HG03135 (cell line): ENCODE measurements at regions not wholly inside any gene's neighbourhood (a gene's known extent, or its start where the extent isn't known, plus 50 kb on each side); places are given as distances from the start of the nearest gene placed in this dataset.
"Not testable (repeated sequence)": the region's sequence is repeated elsewhere in the genome, so short reads cannot be mapped to it uniquely, and the experiment has no call there.

Experiments used
- ATAC-seq: cut with Tn5 transposase; IDR thresholded peaks from one replicate; pipeline ENCODE4 v1.9.1; 2021; ENCODE audit warnings: mild to moderate bottlenecking, moderate library complexity; ENCODE audit not compliant: unreplicated experiment

DNA sequence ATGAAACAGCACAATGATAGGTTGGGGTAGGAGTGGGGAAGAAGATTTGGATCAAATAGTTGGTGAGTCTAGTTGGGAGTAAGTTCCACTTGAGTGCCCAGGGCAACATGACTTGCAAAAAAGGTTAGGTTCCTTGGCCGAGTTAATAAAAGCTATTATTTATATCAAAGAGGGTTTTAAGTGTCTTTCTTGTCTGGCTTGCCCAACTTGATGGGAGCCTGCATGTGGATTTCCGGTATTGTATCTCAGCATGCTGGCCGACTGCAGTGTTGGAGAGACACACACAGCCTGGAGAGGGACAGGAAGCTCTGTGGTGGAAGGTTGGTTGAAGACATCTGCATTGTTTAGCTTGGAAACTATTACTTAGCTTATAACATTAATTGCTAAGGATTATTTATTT is 449.5 kb upstream of the TBL1XR1 start:
- peak; percentile 83 for ATAC-seq

DNA sequence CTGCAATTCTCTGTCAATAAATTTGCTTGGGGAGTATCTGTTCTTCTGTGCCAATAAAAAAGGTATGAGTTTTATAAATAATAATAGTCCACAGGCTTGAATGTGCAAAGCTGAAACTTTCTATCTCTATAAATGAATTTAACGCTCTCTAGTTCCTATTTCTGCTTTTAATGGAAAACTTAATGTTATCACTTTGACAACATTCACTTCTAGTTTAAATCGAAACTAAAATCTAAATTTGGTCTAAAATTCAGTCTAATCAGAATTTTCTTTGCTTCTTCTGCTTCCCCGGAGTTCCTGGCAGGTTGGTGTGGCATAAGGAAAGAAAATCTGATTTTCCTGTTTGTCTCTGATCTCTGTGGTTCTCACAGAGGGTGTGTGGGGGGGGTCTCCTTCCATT is 450.1 kb upstream of the TBL1XR1 start:
- ATAC-seq, result no peak

DNA sequence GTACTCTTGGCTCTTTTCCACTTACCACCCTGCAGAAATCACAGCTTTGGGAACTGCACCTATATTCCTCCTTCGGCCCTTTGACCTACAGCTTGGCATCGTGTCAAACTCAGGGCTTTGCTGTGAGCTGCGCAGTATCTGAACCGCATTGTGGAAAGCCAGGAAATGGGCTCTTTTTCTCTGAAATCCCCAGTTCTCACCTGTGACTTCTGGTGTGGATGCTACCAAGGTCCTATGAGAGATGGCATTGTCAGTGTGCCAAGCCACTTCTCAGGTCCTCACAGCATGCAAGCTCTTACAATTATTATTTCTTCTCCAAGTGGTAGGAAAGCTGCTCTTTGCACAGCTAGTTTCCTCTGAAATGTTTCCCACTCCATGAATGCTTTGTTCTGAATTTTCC is 450.6 kb upstream of the TBL1XR1 start:
- ATAC-seq, result no peak

DNA sequence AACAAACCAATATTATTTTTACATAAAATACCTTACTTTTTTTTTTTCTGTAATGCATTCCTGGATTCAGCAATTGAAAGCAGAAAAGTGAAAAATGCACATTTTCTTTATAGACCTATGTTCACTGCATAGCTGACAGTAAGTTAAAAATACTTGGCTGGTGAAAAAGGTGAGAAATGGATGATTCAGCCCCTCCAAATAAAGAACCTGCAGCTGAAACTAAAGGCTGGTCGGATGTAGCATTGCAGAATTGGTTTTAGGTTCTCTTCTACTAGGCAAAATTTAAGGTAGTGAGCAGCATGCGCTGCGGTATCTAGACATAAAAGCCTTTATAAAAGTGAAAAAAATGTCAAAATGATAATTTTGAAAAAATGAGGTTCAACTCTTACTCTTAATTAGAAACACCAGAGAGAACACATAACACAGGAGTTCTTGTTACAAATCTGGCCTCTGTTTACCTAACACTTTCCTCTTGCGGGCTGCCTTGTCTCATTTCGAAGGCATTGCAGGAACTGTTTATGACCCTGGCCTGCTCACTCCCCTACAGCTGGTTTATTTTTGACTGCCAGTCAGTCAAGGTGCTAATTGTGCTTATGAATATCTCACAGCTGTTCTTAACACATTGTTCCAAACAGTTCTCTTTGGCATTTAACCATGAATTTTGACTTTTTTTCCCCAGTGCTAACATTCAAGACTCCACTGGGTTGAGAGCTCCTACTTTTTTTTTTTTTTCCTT is 455.4 kb upstream of the TBL1XR1 start:
- no peak for ATAC-seq

DNA sequence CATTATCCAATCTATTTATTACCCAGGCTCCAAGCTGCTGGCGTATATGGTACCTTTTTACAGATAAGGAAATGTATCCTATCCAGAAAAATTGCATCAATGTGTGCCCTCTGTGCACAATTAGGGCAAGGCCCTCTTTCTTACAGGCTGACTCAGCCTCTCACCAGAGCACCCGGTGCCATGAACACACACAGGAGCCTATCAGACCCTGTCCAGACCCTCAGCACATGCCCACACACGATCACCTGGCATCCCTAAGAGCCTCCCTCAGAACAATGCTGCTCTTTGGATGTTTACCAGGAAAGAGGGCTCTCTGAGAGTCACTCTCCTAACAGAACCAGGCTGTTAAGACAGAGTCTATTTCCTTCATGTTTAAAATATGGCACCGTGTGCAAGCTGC is 460.0 kb upstream of the TBL1XR1 start:
- no peak for ATAC-seq

DNA sequence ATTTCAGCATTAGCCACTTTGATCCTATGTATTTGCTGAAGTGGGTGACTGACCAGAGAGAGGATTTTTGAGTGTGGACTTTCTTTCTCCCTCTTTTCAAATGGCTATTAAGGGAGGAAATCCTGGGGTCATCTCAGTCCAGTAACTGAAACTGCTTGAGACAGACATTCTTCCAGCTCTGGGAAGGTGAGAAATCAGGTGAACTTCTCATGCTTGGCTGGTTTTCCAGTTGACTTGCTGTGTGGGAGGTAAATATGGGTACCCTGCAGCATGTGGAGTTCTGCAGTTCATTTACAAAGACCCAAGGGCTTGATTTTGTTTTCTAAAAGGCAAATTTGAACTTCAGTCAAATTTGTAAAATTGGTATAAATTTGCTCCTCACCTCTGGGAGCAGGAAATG is 461.1 kb upstream of the TBL1XR1 start:
- no peak for ATAC-seq

DNA sequence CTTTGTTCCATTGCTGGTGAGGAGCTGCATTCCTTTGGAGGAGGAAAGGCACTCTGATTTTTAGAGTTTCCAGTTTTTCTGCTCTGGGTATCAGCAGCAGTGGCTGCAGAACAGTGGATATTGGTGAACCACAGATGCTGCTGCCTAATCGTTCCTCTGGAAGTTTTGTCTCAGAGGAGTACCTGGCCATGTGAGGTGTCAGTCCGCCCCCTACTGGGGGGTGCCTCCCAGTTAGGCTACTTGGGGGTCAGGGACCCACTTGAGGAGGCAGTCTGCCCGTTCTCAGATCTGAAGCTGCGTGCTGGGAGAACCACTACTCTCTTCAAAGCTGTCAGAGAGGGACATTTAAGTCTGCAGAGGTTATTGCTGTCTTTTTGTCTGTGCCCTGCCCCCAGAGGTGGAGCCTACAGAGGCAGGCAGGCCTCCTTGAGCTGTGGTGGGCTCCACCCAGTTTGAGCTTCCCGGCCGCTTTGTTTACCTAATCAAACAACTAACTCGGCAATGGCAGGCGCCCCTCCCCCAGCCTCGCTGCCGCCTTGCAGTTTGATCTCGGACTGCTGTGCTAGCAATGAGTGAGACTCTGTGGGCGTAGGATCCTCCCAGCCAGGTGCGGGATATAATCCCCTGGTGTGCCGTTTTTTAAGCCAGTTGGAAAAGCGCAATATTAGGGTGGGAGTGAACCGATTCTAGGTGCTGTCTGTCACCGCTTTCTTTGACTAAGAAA is 467.3 kb upstream of the TBL1XR1 start:
- ATAC-seq, result not testable (repeated sequence)

DNA sequence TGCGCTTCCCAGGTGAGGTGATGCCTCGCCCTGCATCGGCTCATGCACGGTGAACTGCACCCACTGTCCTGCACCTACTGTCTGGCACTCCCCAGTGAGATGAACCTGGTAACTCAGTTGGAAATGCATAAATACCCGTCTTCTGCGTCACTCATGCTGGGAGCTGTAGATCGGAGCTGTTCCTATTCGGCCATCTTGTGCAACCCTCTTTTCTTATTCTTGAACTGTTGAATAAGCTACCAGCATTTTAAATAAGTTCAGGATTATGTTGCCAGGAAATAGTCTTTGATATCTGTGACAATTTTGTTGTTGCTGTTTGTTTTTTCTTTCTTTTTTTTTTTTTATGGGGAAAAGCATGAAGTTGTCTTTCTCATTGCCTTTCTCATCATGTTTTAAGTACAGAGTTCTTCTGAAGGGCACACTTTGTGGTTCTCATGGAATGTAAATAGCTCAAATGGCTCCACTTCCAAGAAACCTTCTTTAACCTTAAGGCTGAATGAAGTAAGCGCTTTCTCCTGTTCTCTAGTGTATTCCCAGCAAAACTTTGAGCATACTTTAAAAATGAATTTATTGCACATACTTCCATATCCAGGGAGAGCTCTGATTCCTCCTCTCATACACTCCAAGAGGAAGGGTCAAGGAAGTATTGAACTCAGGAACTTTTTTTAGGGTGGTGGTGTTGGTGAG is 468.0 kb upstream of the TBL1XR1 start:
- no peak for ATAC-seq

DNA sequence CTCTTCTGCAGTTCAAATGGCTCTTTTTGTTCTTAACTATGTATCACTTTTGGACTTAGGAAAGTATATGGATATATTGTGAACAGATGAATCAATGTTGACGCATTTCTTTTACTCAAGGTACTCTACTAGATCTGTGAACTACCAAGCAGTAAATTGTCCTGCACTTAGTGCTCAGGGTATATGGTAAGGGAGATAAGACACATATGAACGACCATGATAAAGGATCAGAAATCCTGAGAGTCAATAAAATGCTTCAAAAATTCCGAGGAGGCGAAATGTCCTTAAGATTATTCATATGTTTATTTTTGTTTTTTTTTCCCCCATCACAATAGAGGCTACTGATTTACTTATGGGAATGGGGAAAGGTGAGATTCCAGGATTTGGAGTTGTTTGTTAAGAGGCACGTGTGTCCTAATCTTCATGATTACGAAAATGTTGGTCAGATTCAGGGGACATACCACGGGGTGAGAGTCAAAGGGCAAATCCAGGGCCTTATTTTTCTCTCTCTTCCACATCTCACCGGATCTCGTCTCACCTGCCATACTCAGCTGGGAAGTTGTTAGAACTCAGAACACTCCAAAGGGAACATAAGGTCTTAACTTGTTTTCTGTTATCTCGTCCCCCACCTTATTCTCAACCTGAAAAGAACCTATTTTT is 475.1 kb upstream of the TBL1XR1 start:
- no peak for ATAC-seq

DNA sequence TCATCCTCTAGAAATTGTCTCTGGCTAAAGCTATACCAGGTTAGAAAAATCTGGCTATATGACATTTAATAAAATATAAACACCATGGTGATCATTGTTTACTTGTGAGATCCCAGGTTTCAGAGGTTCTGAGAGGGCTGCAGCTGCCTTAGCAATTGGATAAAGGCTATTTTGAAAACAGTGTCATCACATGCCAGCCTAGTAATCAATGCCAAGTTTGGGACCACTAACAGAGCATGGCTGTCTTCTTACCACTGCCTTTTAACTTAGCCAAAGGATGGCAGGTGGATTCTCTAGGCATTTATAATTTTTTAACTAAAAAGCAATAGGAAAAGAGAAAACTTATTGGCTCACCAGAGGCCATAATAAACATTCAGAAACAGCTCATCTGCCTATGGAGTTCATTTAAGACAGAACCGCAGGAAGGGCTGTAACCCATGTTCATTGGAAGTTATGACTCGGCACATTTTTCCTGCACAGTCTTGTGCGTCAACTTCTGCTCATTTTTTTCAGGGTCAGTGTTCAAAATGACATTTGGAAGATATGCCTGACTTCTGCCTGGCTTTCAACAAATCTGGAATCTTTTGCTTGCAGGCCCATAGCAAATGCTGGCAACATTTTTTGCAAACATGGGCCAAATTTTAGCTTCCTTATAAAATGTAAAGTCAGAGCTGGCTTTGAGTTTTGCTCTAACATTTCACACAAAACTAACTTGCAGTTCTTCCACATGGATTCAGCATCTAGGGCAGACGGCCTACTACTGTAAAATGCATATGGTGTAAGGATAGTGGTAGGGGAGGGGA is 476.0 kb upstream of the TBL1XR1 start:
- no peak for ATAC-seq

DNA sequence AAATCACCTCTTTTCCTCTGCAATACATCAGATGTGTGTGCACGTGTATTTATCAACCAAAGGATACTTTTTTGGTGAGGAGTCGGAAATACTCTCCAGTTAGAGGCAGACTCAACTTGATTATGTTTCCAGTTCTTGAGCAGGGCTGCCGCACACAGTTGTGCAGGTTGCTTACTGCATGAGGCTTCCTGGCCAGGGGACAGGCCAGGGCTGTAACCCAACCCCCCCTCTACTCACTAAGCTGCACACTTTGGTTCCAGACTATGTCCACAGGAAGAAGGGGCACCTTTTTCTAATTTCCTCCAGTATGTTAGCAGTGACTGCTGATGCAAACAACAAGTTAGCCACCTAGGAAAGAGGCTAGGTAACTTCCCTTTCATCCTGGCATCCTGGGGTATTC is 476.9 kb upstream of the TBL1XR1 start:
- no peak for ATAC-seq

DNA sequence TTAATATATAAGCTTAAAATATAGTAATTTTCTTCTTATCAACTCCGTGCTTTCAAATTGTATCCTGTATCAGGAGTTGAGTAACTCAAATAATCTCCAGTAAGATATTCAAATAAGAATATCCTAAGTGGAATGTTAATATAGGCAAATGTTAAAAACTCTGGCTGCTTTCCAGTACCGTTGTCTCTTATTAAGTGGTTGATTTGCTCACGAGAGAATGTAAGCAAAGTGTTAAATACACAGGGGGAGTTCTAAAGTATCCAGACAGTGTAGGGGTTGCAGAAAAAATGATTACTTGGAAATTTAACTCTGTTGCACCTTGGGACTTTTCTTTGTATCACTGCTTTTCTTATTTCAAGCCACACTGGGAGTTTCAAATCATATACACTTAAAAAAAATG is 478.9 kb upstream of the TBL1XR1 start:
- ATAC-seq, result no peak

DNA sequence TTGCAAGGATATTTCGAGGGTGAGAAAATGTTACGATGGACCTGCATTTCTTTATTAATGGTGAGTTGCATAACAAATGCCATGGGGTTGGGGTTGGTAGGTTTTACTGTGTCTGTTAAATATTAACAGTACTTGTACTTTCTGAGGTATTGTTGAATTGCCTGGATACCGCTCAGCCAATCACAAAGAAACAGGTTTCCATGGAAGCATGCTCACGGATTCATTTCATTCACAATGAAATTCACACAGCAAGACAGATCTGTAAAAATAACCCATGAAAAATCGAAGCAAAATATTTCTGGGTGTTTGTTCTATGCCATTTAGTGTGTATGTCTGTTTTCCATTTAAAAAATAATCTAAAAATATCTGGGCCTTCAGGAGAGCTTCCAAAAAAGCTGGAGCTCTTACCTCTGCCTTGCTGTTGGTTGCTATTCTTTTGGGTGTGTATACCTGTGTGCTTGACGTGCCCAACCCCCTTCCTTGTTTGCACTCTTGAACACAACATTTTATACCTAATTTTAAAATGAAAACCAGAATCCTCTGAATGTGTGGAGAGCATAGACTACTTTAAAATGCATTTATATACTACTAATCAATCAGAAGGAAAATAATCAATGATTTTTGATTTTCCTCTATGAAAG is 479.8 kb upstream of the TBL1XR1 start:
- ATAC-seq, result no peak

DNA sequence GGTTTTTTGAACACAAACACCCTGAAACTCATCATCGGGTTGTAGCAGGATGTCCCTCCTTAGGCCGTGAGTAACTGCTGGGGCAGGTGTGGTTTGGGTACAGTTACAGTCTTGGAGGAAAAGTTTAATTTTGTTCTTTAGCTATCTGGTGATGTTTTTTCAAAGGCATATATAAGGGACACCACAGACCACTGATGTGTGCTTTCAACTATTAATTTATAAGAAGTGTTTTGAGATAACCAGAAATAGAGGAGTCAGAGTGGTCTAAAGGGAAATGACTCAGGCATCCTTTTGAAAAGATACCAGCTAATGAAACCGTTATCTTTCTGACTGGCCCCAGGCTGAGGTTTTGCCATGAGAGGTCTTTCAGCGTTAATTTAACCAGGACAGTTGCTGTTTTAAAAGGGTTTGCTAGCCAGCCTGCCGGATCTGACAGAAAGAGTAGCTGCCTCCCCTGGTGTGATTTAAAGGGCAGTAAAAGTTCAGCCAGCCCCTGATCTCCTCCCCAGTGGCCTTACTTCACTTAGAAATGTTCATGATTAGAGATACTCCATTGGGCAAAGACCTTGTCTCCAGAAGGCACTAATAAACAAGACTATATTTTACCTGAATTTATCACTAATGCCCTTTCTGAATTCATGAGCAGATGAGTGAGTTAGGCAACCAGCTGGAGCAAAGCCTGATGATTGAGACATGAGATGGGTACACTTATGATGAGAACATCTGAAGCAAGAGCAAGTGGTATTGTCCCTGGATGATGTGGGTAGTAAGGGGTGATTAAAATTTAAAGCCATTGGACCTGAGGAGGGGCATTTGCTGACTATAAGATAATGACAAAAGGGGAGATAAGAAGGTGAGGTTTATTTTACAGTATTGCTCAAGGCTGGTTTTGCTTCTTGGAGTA is 482.5 kb upstream of the TBL1XR1 start:
- ATAC-seq, result peak; percentile 74

DNA sequence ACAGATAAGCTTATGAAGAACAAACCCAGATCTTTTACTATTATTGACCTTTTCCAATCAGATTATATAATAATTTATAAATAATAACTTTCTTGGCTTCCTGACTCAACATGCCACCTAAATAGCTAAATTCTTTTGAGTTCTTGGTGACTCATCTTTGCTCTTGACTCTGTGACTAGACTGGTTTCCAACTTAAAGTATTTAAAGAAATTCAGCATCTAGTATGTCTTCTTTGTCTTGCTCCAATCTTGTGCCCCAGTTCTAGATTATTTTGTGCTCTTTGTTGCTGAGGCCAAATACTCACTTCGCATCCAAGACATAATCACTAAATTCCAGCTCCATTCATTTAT is 483.2 kb upstream of the TBL1XR1 start:
- ATAC-seq, result no peak

DNA sequence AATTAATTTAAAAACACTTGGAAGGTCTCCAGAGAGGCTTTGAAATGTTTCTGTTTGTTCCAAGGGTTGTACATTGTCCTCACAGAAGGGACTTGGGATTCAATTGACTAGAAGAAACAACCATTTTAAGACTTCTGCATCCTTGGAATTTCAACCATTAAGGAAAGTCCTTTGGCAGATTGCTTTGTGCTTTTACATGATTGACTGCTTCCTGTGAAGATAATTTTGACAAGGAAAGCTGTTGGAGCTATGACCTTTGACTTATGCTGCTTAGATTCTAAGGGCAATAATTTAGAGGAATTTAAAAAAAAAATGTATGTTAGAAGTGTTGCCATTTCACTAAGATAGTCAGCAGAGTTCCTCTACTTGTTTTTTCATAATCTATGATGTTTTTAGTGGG is 483.9 kb upstream of the TBL1XR1 start:
- ATAC-seq, result no peak

DNA sequence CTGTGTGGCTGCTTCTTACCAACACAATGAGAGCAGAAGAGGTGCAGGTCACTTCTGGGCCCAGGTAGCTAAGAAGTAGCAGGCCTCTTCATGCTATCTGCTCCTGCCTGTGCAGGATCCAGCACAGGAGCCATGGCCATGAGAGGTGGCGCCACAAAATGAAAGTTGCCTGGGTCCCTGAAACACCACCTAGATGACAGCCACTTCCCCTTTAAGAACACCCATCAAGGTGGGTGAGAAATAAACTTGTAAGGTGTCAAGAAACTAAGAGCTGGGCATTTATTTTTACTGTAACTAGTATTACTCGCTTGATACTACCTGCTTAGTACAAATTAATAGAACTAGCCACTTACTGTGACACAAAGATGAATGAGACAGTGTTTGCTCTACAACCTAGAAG is 484.6 kb upstream of the TBL1XR1 start:
- no peak for ATAC-seq

DNA sequence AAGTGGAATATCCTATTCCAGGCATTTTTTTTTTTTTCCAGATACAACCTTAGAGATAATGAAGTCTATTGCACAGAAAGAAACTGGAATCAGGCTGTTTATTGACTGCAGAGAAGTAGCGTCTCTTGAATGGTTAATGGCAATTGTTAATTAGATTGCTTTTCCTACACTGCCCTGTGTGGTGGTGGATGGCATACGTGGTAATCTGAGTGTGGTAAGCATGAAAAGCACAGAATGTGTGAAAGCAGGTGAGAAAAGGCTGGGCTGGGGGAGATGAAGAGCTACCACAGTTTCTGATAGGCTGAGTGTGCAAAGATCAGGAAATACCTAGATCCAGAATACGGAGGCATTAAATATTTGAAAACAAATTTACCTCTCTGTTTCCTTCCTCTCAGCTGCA is 486.3 kb upstream of the TBL1XR1 start:
- ATAC-seq, result no peak

DNA sequence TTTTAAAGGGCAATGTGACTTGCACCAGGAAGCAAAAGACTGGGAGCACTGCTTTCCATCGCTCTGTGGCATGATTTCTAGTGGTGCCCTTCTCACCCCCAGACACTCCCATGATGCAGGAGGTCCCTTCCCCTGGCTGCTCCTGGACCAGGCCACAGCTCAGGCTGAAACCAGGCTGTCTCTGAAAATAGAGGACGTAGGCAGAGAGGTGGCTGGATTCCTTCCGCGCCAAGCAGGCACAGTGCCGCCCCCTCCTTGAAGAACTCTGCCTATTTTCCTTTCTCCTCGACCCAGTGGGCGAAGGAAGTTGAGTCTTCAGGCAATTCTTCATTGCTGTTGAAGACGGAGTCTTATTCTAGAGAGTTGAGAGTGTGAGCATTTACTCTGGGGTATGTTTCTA is 489.4 kb upstream of the TBL1XR1 start:
- ATAC-seq, result no peak
